LNCaP clone FGC (cell line): ENCODE measurements at regions not wholly inside any gene's neighbourhood (a gene's known extent, or its start where the extent isn't known, plus 50 kb on each side); places are given as distances from the start of the nearest gene placed in this dataset.
A peak's percentile ranks its signal among the peaks of the same experiment; 100 is the strongest.

Experiments used
- DNase-seq: peaks from one replicate; pipeline ENCODE4 v3.0.0-alpha.2; 2011; ENCODE audit warnings: low read depth
- H3K4me3 ChIP-seq: 2 replicates; pipeline ENCODE4 v1.5.1; 2011; ENCODE audit warnings: mild to moderate bottlenecking, low read depth, low read length, control low read depth
- TF ChIP-seq, protein P1 (sequence below): IDR thresholded peaks from 2 replicates; pipeline ENCODE4 v1.5.1; 2012; ENCODE audit warnings: mild to moderate bottlenecking; ENCODE audit not compliant: control insufficient read depth, insufficient read depth; ENCODE audit errors: extremely low read depth

DNA sequence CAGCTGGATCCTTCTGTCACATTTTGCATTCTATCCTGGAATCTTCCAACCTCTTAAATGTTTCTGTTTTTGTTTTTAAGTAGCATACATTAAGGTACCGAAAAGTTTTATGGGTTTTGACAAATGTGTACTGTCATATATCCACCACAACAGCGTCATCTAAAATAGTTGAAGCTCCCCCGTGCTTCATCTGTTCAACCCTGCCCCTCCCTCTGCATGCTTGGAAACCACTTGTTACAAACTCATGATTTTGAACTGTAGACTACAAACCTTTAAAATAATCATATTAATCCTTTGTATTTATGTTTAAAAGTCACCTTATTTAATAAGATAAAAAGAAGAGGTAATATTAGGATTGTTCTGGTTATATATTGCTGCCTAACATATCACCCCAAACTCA is 182.8 kb upstream of the SMIM30 start:
- TF ChIP-seq, protein P1, sequence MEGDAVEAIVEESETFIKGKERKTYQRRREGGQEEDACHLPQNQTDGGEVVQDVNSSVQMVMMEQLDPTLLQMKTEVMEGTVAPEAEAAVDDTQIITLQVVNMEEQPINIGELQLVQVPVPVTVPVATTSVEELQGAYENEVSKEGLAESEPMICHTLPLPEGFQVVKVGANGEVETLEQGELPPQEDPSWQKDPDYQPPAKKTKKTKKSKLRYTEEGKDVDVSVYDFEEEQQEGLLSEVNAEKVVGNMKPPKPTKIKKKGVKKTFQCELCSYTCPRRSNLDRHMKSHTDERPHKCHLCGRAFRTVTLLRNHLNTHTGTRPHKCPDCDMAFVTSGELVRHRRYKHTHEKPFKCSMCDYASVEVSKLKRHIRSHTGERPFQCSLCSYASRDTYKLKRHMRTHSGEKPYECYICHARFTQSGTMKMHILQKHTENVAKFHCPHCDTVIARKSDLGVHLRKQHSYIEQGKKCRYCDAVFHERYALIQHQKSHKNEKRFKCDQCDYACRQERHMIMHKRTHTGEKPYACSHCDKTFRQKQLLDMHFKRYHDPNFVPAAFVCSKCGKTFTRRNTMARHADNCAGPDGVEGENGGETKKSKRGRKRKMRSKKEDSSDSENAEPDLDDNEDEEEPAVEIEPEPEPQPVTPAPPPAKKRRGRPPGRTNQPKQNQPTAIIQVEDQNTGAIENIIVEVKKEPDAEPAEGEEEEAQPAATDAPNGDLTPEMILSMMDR, result no peak

GRCh38 chr7:113299748-113300147 is 181.4 kb upstream of the SMIM30 start:
- no peak overlapping the region for H3K4me3 ChIP-seq
- no peak for DNase-seq
- TF ChIP-seq, protein P1, result no peak

More for the DNA sequence above, 182.8 kb upstream of the SMIM30 start:
- no peak for DNase-seq
- H3K4me3 ChIP-seq, result no peak overlapping the region

- TF ChIP-seq, protein P1, result no peak
- H3K4me3 ChIP-seq, result no peak overlapping the region
- DNase-seq, result no peak
Observed at GRCh38 chr7:113298501-113298900, 180.1 kb upstream of the SMIM30 start.

GRCh38 chr7:113294750-113295149 is 176.4 kb upstream of the SMIM30 start:
- no peak for DNase-seq
- H3K4me3 ChIP-seq, result no peak overlapping the region
- TF ChIP-seq, protein P1, result no peak

DNA sequence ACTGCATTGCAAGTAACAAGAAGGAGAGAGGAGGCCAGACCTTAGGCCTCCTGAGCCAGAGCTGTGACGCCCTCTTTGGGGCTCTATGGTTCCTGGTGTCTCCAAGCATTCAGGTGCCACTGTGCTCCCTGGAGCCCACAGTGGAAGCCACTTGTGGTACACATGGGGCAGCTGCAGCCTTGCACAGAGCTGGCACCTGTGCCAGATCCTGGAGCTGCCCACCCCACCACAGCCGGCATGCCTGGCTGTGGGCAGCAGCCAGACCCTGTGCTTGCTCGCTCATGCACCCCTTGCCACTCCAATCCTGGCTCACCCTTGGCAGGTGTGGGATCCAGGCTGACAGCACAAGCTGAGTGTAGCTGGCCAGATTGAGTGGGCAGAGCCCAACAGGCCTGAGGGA is 173.8 kb upstream of the SMIM30 start:
- no peak for DNase-seq
- TF ChIP-seq, protein P1, result no peak
- H3K4me3 ChIP-seq, result no peak overlapping the region

DNA sequence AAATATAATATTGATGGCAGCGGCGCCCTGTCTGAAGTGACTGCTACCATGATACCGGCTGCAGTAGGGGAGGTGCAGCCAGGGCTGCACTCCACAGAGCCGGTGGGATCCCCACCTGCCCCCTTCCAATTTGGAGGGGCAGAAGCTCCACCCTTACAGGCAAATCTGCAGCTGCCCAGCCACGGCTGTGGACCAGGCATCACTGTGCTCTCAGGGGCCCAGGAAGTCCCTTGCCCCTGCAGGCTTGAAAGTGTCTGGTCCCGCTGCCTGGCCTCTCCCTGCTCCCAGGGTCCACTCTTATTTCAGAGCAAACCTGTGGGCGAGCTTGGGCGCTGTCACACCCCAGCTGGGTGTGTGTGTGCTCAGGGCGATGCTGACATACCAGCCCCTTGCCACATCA is 172.7 kb upstream of the SMIM30 start:
- TF ChIP-seq, protein P1, result no peak
- no peak overlapping the region for H3K4me3 ChIP-seq
- no peak for DNase-seq

GRCh38 chr7:113289140-113289740 is 170.9 kb upstream of the SMIM30 start:
- no peak overlapping the region for H3K4me3 ChIP-seq
- DNase-seq, result peak; percentile 43
- TF ChIP-seq, protein P1, result peak; percentile 95
